EH (cell line): ENCODE measurements at regions not wholly inside any gene's neighbourhood (a gene's known extent, or its start where the extent isn't known, plus 50 kb on each side); places are given as distances from the start of the nearest gene placed in this dataset.

Source experiments
- DNase-seq: peaks from one replicate; pipeline ENCODE4 v3.0.0-alpha.2; 2015; ENCODE audit warnings: low read depth

- no peak for DNase-seq
Observed at GRCh38 chr5:88396751-88397281, 128.2 kb upstream of the TMEM161B start.

- no peak for DNase-seq
Observed at GRCh38 chr5:88396000-88396535, 127.4 kb upstream of the TMEM161B start.

GRCh38 chr5:88395264-88395663 is 126.6 kb upstream of the TMEM161B start:
- DNase-seq = no peak

GRCh38 chr5:88394536-88395175 is 126.0 kb upstream of the TMEM161B start:
- no peak for DNase-seq

GRCh38 chr5:88393716-88394535 is 125.3 kb upstream of the TMEM161B start:
- DNase-seq = no peak

- DNase-seq = no peak
Observed at GRCh38 chr5:88393042-88393441, 124.4 kb upstream of the TMEM161B start.

GRCh38 chr5:88391991-88392390 is 123.3 kb upstream of the TMEM161B start:
- no peak for DNase-seq

GRCh38 chr5:88391116-88391515 is 122.5 kb upstream of the TMEM161B start:
- DNase-seq = no peak

- no peak for DNase-seq
Observed at GRCh38 chr5:88390481-88390880, 121.8 kb upstream of the TMEM161B start.

- DNase-seq = no peak
Observed at GRCh38 chr5:88390096-88390441, 121.4 kb upstream of the TMEM161B start.

GRCh38 chr5:88389338-88390095 is 120.9 kb upstream of the TMEM161B start:
- DNase-seq = no peak

- DNase-seq = no peak
Observed at GRCh38 chr5:88388476-88389337, 120.1 kb upstream of the TMEM161B start.

GRCh38 chr5:88384886-88385285 is 116.2 kb upstream of the TMEM161B start:
- no peak for DNase-seq

GRCh38 chr5:88380332-88380731 is 111.7 kb upstream of the TMEM161B start:
- DNase-seq = no peak

- DNase-seq = no peak
Observed at GRCh38 chr5:88377705-88378656, 109.3 kb upstream of the TMEM161B start.

- DNase-seq = no peak
Observed at GRCh38 chr5:88377240-88377639, 108.6 kb upstream of the TMEM161B start.

- no peak for DNase-seq
Observed at GRCh38 chr5:88376728-88377127, 108.1 kb upstream of the TMEM161B start.

GRCh38 chr5:88374391-88374790 is 105.7 kb upstream of the TMEM161B start:
- no peak for DNase-seq

GRCh38 chr5:88370824-88371223 is 102.2 kb upstream of the TMEM161B start:
- no peak for DNase-seq

GRCh38 chr5:88368201-88368600 is 99.6 kb upstream of the TMEM161B start:
- DNase-seq = no peak
